Activated CD4-positive, alpha-beta T cell treated with anti-CD3 and anti-CD28 coated beads, Interleukin-2, amount 50 U/mL, for 1 hour (primary cell): ENCODE measurements at regions not wholly inside any gene's neighbourhood (a gene's known extent, or its start where the extent isn't known, plus 50 kb on each side); places are given as distances from the start of the nearest gene placed in this dataset.
"Not testable (repeated sequence)": the region's sequence is repeated elsewhere in the genome, so short reads cannot be mapped to it uniquely, and the experiment has no call there.

ENCODE experiments used
- DNase-seq: peaks from one replicate; pipeline ENCODE4 v3.0.0-alpha.2; 2020

- DNase-seq, result not testable (repeated sequence)
Observed at GRCh38 chr10:42533866-42534265, 104.5 kb downstream of the ZNF33B start.

DNA sequence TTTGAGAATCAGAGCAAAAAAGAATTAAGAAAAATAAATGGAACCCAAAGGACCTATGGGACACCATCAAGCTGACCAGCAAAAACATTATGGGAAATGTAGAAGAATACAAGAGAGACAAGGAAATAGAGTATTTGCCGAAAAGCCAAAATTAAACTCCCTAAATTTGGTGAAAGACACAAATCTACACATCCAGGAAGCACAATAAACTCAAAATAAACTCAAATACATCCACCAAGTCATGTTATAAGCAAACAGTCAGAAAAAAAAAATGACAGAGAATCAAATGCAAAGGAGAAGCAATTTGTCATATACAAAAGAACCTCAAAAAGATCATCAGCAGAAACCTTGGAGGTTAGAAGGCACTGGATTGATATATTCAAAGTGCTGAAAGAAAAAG lies 105.4 kb downstream of the ZNF33B start:
- no peak for DNase-seq

- DNase-seq, result no peak
Observed at GRCh38 chr10:42523098-42523497, 115.3 kb downstream of the ZNF33B start.

DNA sequence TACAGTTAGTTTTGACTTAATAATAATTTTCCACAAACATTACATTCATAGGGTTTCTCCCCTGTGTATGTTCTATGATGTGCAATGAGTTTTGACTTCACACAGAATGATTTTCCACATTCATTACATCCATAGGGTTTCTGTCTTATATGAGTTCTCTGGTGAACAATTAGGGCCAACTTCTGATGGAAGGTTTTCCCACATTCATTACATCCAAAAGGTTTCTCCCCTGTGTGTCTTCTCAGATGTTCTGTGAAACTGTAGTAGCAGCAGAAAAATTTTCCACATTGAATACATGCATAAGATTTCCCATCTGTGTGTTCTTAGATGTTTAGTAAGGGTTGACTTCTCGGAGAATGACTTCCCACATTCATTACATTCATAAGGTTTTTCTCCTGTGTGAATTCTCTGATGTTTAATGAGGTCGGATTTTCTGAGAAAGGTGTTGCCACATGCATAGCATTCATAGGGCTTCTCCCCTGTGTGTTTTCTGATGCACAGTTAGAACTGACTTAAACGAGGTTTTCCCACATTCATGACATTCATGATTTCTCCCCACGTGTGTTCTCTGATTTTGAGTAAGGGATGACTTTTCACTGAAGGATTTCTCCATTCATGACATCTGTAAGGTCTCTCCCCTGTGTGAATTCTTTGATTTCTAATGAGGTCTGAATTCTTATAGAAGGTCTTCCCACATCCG lies 118.5 kb downstream of the ZNF33B start:
- DNase-seq, result no peak

DNA sequence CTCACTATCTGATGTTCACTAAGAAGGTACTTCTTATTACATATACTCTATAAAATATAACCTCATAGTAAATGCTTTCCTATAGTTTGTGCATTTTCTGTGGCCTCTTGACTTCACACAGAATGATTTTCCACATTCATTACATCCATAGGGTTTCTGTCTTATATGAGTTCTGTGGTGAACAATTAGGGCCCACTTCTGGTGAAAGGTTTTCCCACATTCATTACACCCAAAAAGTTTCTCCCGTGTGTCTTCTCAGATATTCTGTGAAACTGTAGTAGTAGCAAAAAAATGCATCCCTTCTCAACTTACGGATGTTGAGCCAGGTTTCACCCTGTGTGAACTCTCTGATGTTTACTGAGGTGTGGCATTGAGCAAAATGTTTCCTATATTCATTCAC lies 119.3 kb downstream of the ZNF33B start:
- DNase-seq, result no peak

GRCh38 chr10:42513921-42514320 lies 124.4 kb downstream of the ZNF33B start:
- DNase-seq, result no peak

DNA sequence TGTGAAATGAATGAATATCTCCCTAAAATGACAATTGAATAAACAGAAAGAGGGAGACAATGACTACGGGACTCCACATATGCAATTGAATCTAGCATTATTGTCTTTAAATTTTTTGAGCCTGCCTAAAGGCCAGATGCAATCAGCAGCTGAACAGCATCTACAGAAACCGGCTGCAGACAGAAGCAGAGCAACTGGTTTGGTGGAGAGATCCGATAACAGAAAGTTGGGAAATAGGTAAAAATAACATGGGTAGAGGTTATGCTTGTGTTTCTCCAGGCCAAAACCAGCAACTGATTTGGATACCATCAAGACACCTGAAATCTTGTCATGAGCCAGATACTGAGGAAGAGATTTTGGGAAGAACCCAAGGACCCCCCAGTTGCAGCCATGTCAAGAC lies 146.6 kb downstream of the ZNF33B start:
- no peak for DNase-seq

DNA sequence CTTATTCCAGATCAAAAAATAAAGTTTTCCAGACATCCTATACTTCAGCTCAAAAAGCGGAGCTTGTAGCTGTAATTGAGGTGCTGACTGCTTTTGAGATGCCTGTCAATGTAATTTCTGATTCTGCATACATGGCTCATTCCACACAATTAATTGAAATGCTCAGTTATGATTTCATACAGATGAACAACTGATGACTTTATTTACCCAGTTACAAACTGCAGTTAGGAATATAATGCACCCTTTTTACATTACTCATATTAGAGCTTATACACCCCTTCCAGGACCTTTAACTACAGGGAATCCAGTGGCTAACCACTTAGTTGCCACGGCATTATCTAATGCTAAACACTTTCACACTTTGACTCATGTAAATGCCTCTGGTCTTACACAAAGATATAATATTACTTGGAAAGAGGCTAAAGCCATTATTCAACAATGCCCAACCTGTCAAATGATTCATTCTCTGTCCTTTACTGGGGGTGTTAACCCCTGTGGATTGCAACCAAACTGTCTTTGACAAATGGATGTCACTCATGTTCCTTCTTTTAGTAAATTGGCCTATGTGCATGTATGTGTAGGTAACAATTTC lies 147.3 kb downstream of the ZNF33B start:
- DNase-seq, result no peak

DNA sequence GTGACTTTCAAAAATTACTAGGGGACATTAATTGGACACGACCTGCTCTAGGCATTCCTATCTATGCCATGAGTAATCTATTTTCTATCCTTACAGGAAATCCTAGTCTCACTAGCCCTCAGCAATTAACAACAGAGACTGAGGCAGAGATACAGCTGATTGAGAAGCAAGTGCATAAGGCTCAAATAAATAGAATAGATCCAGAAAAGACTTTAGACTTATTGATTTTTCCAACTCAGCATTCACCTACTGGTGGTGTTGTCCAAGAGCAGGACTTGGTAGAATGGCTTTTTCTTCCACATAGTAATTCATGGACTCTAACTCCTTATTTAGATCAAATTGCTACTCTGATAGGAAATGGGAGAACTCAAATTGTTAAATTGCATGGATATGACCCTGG lies 148.0 kb downstream of the ZNF33B start:
- DNase-seq, result no peak

GRCh38 chr10:42488416-42488815 lies 150.0 kb downstream of the ZNF33B start:
- DNase-seq, result no peak

DNA sequence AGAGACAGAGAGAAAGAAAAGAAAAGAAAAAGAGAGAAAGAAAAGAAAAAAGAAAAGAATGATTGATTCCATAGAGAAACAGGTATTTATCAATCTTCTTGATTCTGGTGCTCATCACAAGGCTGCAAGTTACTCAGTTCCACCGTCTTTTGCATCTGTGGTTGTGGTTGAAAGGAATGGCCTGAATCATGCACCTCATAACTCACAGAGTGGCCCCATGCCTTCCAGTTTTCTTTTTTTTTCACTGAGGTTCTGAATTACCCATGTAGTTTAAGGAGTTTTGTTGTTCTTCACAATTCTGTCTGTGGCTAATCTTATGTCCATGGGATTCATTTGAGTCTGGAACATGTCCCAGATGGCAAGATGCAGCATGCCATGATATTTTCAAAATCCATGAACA lies 156.0 kb downstream of the ZNF33B start:
- DNase-seq, result no peak

DNA sequence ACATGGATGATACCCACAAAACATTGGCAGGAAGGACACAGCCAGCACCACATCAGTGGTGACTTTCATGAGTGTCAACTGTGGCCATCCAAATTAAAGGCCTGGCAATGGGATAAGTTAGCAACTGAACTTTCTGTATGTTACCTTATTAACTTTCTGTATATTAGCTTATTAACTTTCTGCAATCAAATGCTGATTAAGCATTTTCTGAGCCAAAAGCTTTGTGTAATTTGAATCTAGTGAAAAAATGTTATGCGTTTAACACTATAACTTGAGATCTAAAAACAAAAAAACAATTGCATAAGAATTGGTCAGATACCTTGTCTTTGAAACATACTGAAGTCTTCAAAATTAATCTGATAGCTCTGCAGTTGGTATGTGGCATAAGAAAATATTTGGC lies 159.3 kb downstream of the ZNF33B start:
- no peak for DNase-seq

DNA sequence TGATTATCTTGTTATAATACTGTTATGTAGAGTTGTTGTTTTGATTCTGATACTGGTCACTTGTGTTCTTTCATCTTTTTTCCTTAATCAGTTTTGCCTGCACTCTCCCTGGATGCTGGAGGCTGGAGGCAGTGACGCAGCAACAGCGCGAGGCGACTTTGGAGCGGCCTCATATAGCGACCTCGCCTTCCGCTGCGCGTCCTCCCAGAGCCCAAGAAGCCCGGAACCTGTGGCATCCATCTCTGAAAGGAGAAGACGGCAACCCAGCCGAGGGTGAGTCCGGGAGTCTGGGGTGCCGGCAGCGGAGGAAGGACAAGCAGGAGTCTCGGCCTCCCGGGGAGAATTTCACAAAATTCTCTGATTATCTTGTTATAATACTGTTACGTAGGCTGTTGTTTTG lies 161.2 kb downstream of the ZNF33B start:
- no peak for DNase-seq

DNA sequence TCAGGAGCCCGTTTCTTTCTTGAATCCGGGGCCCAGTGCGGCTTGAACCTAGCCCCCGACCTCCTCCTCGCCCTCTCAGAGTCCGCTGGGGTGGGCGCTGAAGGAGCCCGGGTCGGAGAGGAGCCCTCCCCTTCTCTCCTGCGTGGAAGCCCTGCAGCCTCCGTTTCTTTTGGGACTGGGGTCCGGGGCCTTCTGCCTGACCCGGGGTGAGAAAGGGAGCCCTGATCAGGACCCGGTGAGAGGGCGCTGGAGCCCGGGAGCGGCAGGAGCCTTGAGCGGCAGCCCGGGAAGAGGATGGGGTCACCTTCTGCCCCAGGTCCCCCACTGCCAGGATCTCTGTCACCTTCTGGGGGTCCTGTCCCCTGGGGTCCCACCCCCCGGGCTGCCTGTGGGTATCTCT lies 162.3 kb downstream of the ZNF33B start:
- no peak for DNase-seq

- no peak for DNase-seq
Observed at GRCh38 chr10:42475168-42476098, 162.9 kb downstream of the ZNF33B start.

DNA sequence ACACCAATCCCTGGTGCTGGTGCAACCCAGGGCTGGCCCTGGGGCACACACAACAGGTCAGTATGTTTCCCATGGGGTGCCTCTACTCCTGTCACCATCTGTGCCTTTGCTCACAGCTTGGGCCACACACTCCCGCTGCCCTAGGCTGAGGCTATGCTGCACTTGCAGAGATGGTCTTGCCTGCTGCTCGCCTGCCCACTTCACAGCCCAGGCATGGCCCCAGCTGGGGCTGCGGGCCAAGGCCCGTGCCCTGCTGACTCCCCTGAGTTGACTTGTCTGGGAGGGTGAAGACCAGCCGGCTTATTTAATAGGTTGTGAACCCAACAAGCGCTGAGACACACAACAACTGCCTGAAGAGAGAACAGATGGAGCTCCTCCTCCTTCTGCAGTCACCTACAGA lies 184.1 kb downstream of the ZNF33B start:
- DNase-seq, result no peak

GRCh38 chr10:42431095-42431494 lies 207.3 kb downstream of the ZNF33B start:
- DNase-seq, result no peak

DNA sequence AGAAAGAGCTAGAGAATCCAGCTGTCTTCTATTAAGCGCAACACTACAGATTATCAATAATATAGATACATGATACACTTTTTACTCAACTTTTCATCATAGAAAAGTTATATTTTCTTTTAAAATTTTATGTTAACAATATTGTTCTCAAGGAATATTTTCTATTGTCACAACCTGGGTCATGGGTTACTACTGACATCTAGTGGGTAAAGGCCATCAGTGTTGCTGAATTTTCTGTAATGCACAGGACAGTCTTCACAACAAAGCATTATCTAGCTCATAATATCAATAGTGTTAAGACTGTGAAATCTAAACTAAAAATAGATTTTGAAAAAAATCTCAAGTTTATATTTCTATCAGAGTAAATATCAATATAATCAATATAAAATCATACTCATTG lies 209.8 kb downstream of the ZNF33B start:
- DNase-seq, result no peak

- DNase-seq, result no peak
Observed at GRCh38 chr10:42422911-42423310, 215.5 kb downstream of the ZNF33B start.

DNA sequence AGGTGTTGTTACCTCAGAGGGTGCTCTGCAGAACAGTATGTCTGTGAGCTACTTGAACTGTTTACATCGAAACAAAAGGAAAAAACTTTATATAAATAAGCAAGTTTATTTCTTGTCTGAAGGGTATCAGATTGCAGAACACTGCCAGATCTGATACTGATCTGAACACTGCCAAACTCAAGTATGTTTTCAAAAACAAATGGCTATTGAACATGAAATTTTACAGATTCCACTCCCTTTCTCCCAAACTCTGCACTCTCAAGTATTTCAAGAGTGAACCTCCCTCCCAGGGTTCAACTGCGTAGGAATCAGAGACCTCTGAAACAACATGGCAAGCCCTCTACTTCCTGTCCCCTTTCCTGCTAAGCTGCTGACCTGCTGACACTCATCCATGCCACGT lies 216.6 kb downstream of the ZNF33B start:
- no peak for DNase-seq

GRCh38 chr10:42419789-42420188 lies 218.6 kb downstream of the ZNF33B start:
- no peak for DNase-seq

DNA sequence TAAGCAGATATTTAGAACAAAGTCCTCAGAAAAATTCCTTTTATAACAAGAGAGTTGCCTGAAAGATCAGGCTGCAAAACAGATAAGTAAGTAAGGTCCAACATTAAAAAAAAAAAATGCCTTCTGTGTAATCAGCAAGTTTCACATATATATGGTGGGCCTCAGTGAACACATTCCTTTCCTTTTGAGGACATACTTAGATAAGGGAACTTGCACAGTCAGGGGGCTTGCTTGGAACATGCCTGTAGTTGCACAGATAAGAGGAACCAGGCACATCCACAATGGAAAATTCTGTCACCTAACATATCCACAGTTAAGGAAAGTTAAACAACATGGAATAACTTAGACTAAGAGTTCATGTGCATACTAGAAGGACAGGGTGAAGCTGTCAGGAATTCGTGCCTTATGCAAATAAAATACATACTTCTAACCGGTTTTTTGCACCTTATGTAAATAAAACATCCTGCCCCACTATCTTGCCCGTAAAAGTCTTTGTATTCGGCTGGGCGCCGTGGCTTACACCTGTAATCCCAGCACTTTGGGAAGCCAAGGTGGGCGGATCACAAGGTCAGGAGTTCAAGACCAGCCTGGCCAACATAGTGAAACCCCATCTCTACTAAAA lies 257.3 kb downstream of the ZNF33B start:
- DNase-seq, result no peak

GRCh38 chr10:42367532-42368230 lies 270.7 kb downstream of the ZNF33B start:
- DNase-seq, result no peak
